Gastroesophageal sphincter (tissue), 4 donors: ENCODE measurements at regions not wholly inside any gene's neighbourhood (a gene's known extent, or its start where the extent isn't known, plus 50 kb on each side); places are given as distances from the start of the nearest gene placed in this dataset.

Experiments
- ATAC-seq: fragments of 150-250 bp; one replicate; pipeline ENCODE4 v1.9.1; 2016; ENCODE audit warnings: mild to moderate bottlenecking, moderate library complexity
- H3K27ac ChIP-seq, 4 donors: fragments of 200-600 bp; sonication (generic) in 3 of 4; 1 replicate in 3 of 4; 2 replicates in 1 of 4; pipeline ENCODE4 v1.5.1; 2016 to 2019
- H3K27me3 ChIP-seq: fragments of 200-600 bp; sonication (generic); one replicate; pipeline ENCODE4 v1.5.1; 2019
- H3K36me3 ChIP-seq, 2 donors: fragments of 200-600 bp; sonication (generic); one replicate each; pipeline ENCODE4 v1.5.1; 2019; ENCODE audit warnings: control low read depth in 1 of 2
- H3K4me1 ChIP-seq, 3 donors: fragments of 200-600 bp; sonication (generic); 1 replicate in 2 of 3; 2 replicates in 1 of 3; pipeline ENCODE4 v1.5.1; 2016 to 2019; ENCODE audit warnings: control low read depth in 2 of 3
- H3K4me3 ChIP-seq, 2 donors: fragments of 200-600 bp; sonication (generic); one replicate each; pipeline ENCODE4 v1.5.1; 2019; ENCODE audit warnings: mild to moderate bottlenecking in 1 of 2, moderate library complexity in 1 of 2
- H3K9me3 ChIP-seq, 3 donors: fragments of 200-600 bp; sonication (generic); one replicate each; pipeline ENCODE4 v1.5.1; 2017 to 2019; ENCODE audit warnings: control low read depth in 2 of 3
- EP300 ChIP-seq: sonication (generic); formaldehyde crosslinking; IDR thresholded peaks from one replicate; pipeline ENCODE4 v1.6.1; 2017; ENCODE audit warnings: antibody characterized with exemption, mild to moderate bottlenecking
- POLR2A ChIP-seq, 2 donors: fragments of 450-650 bp; IDR thresholded peaks; one replicate each; pipeline ENCODE4 v1.6.1; 2017; ENCODE audit warnings: antibody characterized with exemption in 2 of 2, mild to moderate bottlenecking in 2 of 2, moderate library complexity in 1 of 2
- POLR2AphosphoS5 ChIP-seq: sonication (generic); formaldehyde crosslinking; IDR thresholded peaks from one replicate; pipeline ENCODE4 v1.6.1; 2017; ENCODE audit warnings: antibody characterized with exemption
- WGBS, 2 donors: methylation state at CpG; one replicate each; pipeline ENCODE4 v1.1.5; 2018; ENCODE audit warnings: low coverage in 1 of 2; 5-methylcytosine and 5-hydroxymethylcytosine counted together
- TF ChIP-seq, protein P1 (sequence below), 4 experiments: fragments of 200-600 bp in 2 of 4; fragments of 450-650 bp in 2 of 4; sonication (generic) in 1 of 4; IDR thresholded peaks; one replicate each; pipeline ENCODE4 v1.5.1; 2017 to 2019; ENCODE audit warnings: antibody characterized with exemption in 4 of 4, mild to moderate bottlenecking in 2 of 4, moderate library complexity in 2 of 4

DNA sequence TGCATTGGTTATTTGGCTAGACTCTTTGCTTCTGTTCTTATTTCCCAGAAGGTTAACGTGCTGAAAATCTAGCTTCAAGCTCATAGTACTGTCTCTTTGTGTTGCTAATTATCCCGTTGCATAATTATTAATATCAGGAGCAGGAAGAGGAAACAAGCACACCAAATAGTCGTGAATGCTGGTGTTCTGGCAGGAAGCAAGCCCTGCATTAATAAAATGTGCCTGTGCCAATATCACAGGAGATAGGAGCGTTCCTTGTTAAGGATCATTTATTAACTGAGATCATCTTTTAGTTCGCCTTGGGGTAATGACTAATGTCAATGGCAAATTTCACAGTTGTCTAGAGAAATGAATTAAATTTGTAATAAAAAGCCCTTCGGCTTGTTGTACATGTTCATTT is 893.0 kb upstream of the POU3F3 start:
- 40 to 69% methylated on average over 4 to 6 of the region's 6 CpGs for WGBS, 2 donors
- TF ChIP-seq, protein P1, sequence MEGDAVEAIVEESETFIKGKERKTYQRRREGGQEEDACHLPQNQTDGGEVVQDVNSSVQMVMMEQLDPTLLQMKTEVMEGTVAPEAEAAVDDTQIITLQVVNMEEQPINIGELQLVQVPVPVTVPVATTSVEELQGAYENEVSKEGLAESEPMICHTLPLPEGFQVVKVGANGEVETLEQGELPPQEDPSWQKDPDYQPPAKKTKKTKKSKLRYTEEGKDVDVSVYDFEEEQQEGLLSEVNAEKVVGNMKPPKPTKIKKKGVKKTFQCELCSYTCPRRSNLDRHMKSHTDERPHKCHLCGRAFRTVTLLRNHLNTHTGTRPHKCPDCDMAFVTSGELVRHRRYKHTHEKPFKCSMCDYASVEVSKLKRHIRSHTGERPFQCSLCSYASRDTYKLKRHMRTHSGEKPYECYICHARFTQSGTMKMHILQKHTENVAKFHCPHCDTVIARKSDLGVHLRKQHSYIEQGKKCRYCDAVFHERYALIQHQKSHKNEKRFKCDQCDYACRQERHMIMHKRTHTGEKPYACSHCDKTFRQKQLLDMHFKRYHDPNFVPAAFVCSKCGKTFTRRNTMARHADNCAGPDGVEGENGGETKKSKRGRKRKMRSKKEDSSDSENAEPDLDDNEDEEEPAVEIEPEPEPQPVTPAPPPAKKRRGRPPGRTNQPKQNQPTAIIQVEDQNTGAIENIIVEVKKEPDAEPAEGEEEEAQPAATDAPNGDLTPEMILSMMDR (IDR thresholded peaks at IDR 0.05) = no peak
- TF ChIP-seq POLR2AphosphoS5 = no peak
- no peak for ATAC-seq

GRCh38 chr2:103961862-103962261 is 892.1 kb upstream of the POU3F3 start:
- H3K27me3 ChIP-seq = no peaks in the 10 kb centered on the region
- WGBS, 2 donors = 66 to 79% methylated on average over 4 of the region's 4 CpGs
- no peak overlapping the region for H3K27ac ChIP-seq
- no peaks in the 10 kb centered on the region for H3K4me1 ChIP-seq
- TF ChIP-seq POLR2A (IDR thresholded peaks at IDR 0.05) = no peak
- no peak for TF ChIP-seq POLR2AphosphoS5
- no peak for TF ChIP-seq EP300
- TF ChIP-seq, protein P1 (IDR thresholded peaks at IDR 0.05) = no peak
- ATAC-seq = no peak
- no peak overlapping the region for H3K4me3 ChIP-seq
- peaks cover 0 to 6% (median 0%) of the 10 kb centered on the region in 3 donors for H3K9me3 ChIP-seq
- no peaks in the 10 kb centered on the region for H3K36me3 ChIP-seq

More for the DNA sequence above, 893.0 kb upstream of the POU3F3 start:
- H3K27ac ChIP-seq = no peak overlapping the region
- no peak overlapping the region for H3K4me3 ChIP-seq
- H3K27me3 ChIP-seq = peaks cover 8% of the 10 kb centered on the region
- no peaks in the 10 kb centered on the region for H3K36me3 ChIP-seq
- peaks cover 0 to 6% (median 0%) of the 10 kb centered on the region in 3 donors for H3K9me3 ChIP-seq
- H3K4me1 ChIP-seq = no peaks in the 10 kb centered on the region

DNA sequence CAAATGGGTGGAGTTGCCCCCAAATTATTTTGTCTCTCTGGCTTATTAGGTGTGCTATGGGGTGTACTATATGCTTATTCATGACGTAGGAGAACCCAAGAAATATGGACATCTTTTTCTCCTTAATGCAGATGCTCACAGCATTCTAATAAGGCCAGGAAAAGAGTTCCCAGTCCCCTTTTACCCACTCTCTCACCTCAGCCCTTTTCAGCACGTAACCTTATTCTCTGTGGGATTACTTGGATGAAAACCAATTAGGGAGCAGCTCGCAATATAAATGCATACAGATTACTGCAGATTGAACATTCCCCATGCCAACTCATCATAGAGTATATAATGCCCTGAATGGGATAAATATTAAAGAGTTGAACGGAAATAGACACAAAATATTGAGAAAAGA is 891.2 kb upstream of the POU3F3 start:
- no peak overlapping the region for H3K27ac ChIP-seq
- no peak overlapping the region for H3K4me3 ChIP-seq
- TF ChIP-seq, protein P1 (IDR thresholded peaks at IDR 0.05) = no peak
- no peak for TF ChIP-seq POLR2AphosphoS5
- TF ChIP-seq POLR2A (IDR thresholded peaks at IDR 0.05) = no peak
- TF ChIP-seq EP300 = no peak
- no peaks in the 10 kb centered on the region for H3K4me1 ChIP-seq
- 78% methylated on average over 4 of the region's 4 CpGs for WGBS, 2 donors
- ATAC-seq = no peak
- no peaks in the 10 kb centered on the region for H3K36me3 ChIP-seq
- H3K27me3 ChIP-seq = no peaks in the 10 kb centered on the region
- H3K9me3 ChIP-seq = peaks cover 0 to 6% (median 0%) of the 10 kb centered on the region in 3 donors

DNA sequence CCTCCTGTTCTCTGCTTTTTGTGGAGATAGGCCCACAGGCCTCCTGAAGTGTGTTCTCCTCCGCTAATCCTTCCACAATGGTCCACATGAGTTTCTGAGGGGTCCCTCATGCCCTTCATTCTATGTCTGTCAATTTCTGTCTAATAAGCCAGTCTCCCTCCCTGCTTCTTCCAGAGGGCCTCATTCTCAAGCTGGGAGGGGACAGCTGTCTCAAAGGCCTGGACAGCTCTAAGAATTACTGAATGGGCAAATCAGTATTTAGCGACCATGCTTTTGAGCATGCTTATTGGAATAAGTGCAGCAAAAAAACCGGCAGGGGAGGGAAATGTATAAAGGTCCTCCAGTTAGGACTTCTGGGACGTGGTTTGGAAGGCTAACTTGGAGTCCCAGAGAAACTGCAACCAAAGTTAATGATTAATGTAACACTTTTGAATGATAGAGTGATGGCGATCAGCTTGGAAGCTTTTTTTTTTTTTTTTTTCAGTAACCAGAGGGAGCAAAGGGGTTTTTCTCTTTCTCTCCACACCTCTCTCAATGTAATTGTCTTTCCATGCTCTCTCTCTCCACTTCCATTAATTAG is 890.7 kb upstream of the POU3F3 start:
- TF ChIP-seq, protein P1 (IDR thresholded peaks at IDR 0.05) = no peak
- TF ChIP-seq EP300 (no peak), POLR2A (IDR thresholded peaks at IDR 0.05) (no peak), POLR2AphosphoS5 (no peak)
- 73 to 90% methylated on average over 5 of the region's 5 CpGs for WGBS, 2 donors
- Histone ChIP-seq H3K4me1 (no peaks in the 10 kb centered on the region), H3K9me3 (peaks cover 0 to 6% (median 0%) of the 10 kb centered on the region in 3 donors), H3K27me3 (no peaks in the 10 kb centered on the region), H3K4me3 (no peak overlapping the region), H3K36me3 (no peaks in the 10 kb centered on the region), H3K27ac (no peak overlapping the region)
- no peak for ATAC-seq

DNA sequence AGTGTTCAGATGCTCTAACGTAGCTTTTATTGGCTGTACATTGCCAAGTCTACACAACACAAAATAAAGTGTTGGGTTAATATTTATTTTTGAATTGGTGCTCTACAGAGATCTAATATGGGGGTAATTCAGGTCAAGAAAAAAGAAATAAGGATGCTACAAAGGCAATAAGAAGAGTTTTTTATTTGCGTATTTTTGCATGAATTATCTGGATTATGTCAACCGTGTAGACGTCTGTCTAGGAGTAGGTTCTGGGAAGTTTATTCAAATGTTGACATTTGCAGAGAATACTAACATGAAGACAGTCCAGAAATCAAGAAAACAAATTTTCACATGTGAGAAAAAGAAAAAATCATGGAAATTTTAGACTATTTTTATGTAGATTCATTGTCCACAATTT is 876.7 kb upstream of the POU3F3 start:
- TF ChIP-seq EP300 (no peak), POLR2AphosphoS5 (no peak), POLR2A (IDR thresholded peaks at IDR 0.05) (no peak)
- TF ChIP-seq, protein P1 (IDR thresholded peaks at IDR 0.05) = no peak
- Histone ChIP-seq H3K36me3 (no peaks in the 10 kb centered on the region), H3K4me1 (no peaks in the 10 kb centered on the region), H3K27ac (no peak overlapping the region), H3K9me3 (no peaks in the 10 kb centered on the region), H3K4me3 (no peak overlapping the region), H3K27me3 (no peaks in the 10 kb centered on the region)
- no peak for ATAC-seq
- WGBS, 2 donors = 83 to 87% methylated on average over 4 of the region's 4 CpGs
